DOHH2 (cell line): ENCODE measurements at regions not wholly inside any gene's neighbourhood (a gene's known extent, or its start where the extent isn't known, plus 50 kb on each side); places are given as distances from the start of the nearest gene placed in this dataset.

Experiments
- H3F3A ChIP-seq: fragments of 200-600 bp; sonication (generic), shearing (Covaris generic); 2 replicates; pipeline ENCODE4 v1.6.0; 2016; ENCODE audit warnings: antibody characterized with exemption, mild to moderate bottlenecking; ENCODE audit not compliant: control insufficient read depth, insufficient read depth
- H3K27ac ChIP-seq: fragments of 200-600 bp; sonication (generic); 2 replicates; pipeline ENCODE4 v1.5.1; 2014; ENCODE audit warnings: low read depth, mild to moderate bottlenecking, low read length, moderate library complexity
- H3K27me3 ChIP-seq: fragments of 200-600 bp; sonication (generic); 2 replicates; pipeline ENCODE4 v1.6.1; 2014; ENCODE audit warnings: mild to moderate bottlenecking, low read length, mixed read lengths; ENCODE audit not compliant: control insufficient read depth
- H3K36me3 ChIP-seq: fragments of 200-600 bp; sonication (generic); 2 replicates; pipeline ENCODE4 v1.6.1; 2014; ENCODE audit warnings: mild to moderate bottlenecking, low read length, moderate library complexity, mixed read lengths; ENCODE audit not compliant: control insufficient read depth
- H3K4me1 ChIP-seq: fragments of 200-600 bp; sonication (generic); 2 replicates; pipeline ENCODE4 v1.6.1; 2014; ENCODE audit warnings: mild to moderate bottlenecking, low read length, mixed read lengths; ENCODE audit not compliant: control insufficient read depth
- H3K4me2 ChIP-seq: fragments of 200-600 bp; sonication (generic); 2 replicates; pipeline ENCODE4 v1.6.0; 2014; ENCODE audit warnings: mild to moderate bottlenecking, low read length, moderate library complexity
- H3K4me3 ChIP-seq: fragments of 200-600 bp; sonication (generic); 2 replicates; pipeline ENCODE4 v1.5.1; 2014; ENCODE audit warnings: mild to moderate bottlenecking, low read length, mixed read lengths
- H3K79me2 ChIP-seq: fragments of 200-600 bp; sonication (generic); 2 replicates; pipeline ENCODE4 v1.6.1; 2014; ENCODE audit warnings: mild to moderate bottlenecking, low read length, mixed read lengths; ENCODE audit not compliant: control insufficient read depth
- H3K9me2 ChIP-seq: fragments of 200-600 bp; sonication (generic); replicated peaks from 2 replicates; pipeline ENCODE4 v1.6.1; 2014; ENCODE audit warnings: mild to moderate bottlenecking, low read length, mixed read lengths; ENCODE audit not compliant: control insufficient read depth
- H3K9me3 ChIP-seq: fragments of 200-600 bp; sonication (generic); 2 replicates; pipeline ENCODE4 v1.6.1; 2014; ENCODE audit warnings: antibody characterized with exemption, low read length, mixed read lengths; ENCODE audit not compliant: control insufficient read depth, insufficient read depth
- H4K20me1 ChIP-seq: fragments of 200-600 bp; sonication (generic); 2 replicates; pipeline ENCODE4 v1.6.0; 2014; ENCODE audit warnings: low read depth, mild to moderate bottlenecking, antibody characterized with exemption, low read length, moderate library complexity; ENCODE audit not compliant: control insufficient read depth, insufficient read depth
- EZH2phosphoT487 ChIP-seq: fragments of 200-600 bp; sonication (generic); IDR thresholded peaks from 2 replicates; pipeline ENCODE4 v1.6.1; 2017; ENCODE audit warnings: borderline replicate concordance, mild to moderate bottlenecking, antibody characterized with exemption, low read length, moderate library complexity, mixed read lengths
- TF ChIP-seq, protein P1 (sequence below): fragments of 200-600 bp; sonication (generic); IDR thresholded peaks from one replicate; pipeline ENCODE4 v1.5.1; 2014; ENCODE audit warnings: antibody characterized with exemption, mild to moderate bottlenecking, low read depth, low read length; ENCODE audit not compliant: poor library complexity, severe bottlenecking

GRCh38 chr15:77688266-77688665, 55.6 kb upstream of the LINGO1 start:
- Histone ChIP-seq H3K4me3 (no peak overlapping the region), H3K4me2 (no peak overlapping the region), H3K4me1 (no peaks in the 10 kb centered on the region), H3K9me2 (no peaks in the 10 kb centered on the region), H3K27ac (no peak overlapping the region), H4K20me1 (no peaks in the 10 kb centered on the region), H3K79me2 (no peaks in the 10 kb centered on the region), H3K27me3 (no peaks in the 10 kb centered on the region), H3F3A (no peaks in the 10 kb centered on the region), H3K36me3 (no peaks in the 10 kb centered on the region), H3K9me3 (no peaks in the 10 kb centered on the region)
- no peak for TF ChIP-seq EZH2phosphoT487
- TF ChIP-seq, protein P1, sequence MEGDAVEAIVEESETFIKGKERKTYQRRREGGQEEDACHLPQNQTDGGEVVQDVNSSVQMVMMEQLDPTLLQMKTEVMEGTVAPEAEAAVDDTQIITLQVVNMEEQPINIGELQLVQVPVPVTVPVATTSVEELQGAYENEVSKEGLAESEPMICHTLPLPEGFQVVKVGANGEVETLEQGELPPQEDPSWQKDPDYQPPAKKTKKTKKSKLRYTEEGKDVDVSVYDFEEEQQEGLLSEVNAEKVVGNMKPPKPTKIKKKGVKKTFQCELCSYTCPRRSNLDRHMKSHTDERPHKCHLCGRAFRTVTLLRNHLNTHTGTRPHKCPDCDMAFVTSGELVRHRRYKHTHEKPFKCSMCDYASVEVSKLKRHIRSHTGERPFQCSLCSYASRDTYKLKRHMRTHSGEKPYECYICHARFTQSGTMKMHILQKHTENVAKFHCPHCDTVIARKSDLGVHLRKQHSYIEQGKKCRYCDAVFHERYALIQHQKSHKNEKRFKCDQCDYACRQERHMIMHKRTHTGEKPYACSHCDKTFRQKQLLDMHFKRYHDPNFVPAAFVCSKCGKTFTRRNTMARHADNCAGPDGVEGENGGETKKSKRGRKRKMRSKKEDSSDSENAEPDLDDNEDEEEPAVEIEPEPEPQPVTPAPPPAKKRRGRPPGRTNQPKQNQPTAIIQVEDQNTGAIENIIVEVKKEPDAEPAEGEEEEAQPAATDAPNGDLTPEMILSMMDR: no peak

- no peaks in the 10 kb centered on the region for H4K20me1 ChIP-seq
- H3K27ac ChIP-seq: no peak overlapping the region
- H3K9me2 ChIP-seq: no peaks in the 10 kb centered on the region
- H3K79me2 ChIP-seq: no peaks in the 10 kb centered on the region
- H3K27me3 ChIP-seq: no peaks in the 10 kb centered on the region
- H3K36me3 ChIP-seq: no peaks in the 10 kb centered on the region
- H3K4me3 ChIP-seq: no peak overlapping the region
- no peak for TF ChIP-seq EZH2phosphoT487
- H3F3A ChIP-seq: no peaks in the 10 kb centered on the region
- no peaks in the 10 kb centered on the region for H3K4me1 ChIP-seq
- no peaks in the 10 kb centered on the region for H3K9me3 ChIP-seq
- no peak overlapping the region for H3K4me2 ChIP-seq
Observed at GRCh38 chr15:77685082-77685815, 52.5 kb upstream of the LINGO1 start.

- no peak for TF ChIP-seq EZH2phosphoT487
- TF ChIP-seq, protein P1: no peak
- Histone ChIP-seq H3K27me3 (no peaks in the 10 kb centered on the region), H3K79me2 (no peaks in the 10 kb centered on the region), H3K4me1 (no peaks in the 10 kb centered on the region), H3K9me3 (no peaks in the 10 kb centered on the region), H3F3A (no peaks in the 10 kb centered on the region), H3K9me2 (no peaks in the 10 kb centered on the region), H3K4me3 (no peak overlapping the region), H3K27ac (no peak overlapping the region), H3K36me3 (no peaks in the 10 kb centered on the region), H4K20me1 (no peaks in the 10 kb centered on the region), H3K4me2 (no peak overlapping the region)
Observed at GRCh38 chr15:77684341-77685081, 51.8 kb upstream of the LINGO1 start.

- Histone ChIP-seq H3K9me2 (no peaks in the 10 kb centered on the region), H3K36me3 (no peaks in the 10 kb centered on the region), H3K79me2 (no peaks in the 10 kb centered on the region), H4K20me1 (no peaks in the 10 kb centered on the region), H3K27me3 (no peaks in the 10 kb centered on the region), H3K9me3 (no peaks in the 10 kb centered on the region), H3K4me1 (no peaks in the 10 kb centered on the region), H3K27ac (no peak overlapping the region), H3K4me3 (no peak overlapping the region), H3F3A (no peaks in the 10 kb centered on the region), H3K4me2 (no peak overlapping the region)
- no peak for TF ChIP-seq EZH2phosphoT487
- TF ChIP-seq, protein P1: no peak
Observed at GRCh38 chr15:77682564-77682963, 49.9 kb upstream of the LINGO1 start.
